ENCODE measurements at regions not wholly inside any gene's neighbourhood (a gene's known extent, or its start where the extent isn't known, plus 50 kb on each side); places are given as distances from the start of the nearest gene placed in this dataset.
"Not testable (repeated sequence)": the region's sequence is repeated elsewhere in the genome, so short reads cannot be mapped to it uniquely, and the experiment has no call there.

- no peaks in the 10 kb centered on the region for H3K4me1 ChIP-seq (ENCODE audit: insufficient read depth, low read length, poor library complexity, severe bottlenecking)
- no peak for DNase-seq (ENCODE audit: low spot score)
- no TSS peak for BruUV-seq (replicated peaks)
- POLR2A ChIA-PET (ENCODE audit: low non-redundant PET) = no interaction called here
- intact Hi-C loops (cut with micrococcal nuclease; ENCODE audit: unreplicated experiment) = no loop called here
- CTCF ChIA-PET = no interaction called here
- H3K36me3 ChIP-seq (ENCODE audit: insufficient read depth, low read length, poor library complexity, severe bottlenecking) = no peaks in the 10 kb centered on the region
- no peaks in the 10 kb centered on the region for H3K27me3 ChIP-seq (replicated peaks; ENCODE audit: insufficient read depth, low read depth, low read length, poor library complexity)
- TF ChIP-seq EZH2 (IDR thresholded peaks at IDR 0.05; ENCODE audit: borderline replicate concordance, low read depth, low read length, poor library complexity, severe bottlenecking) (no peak), CTCF (conservative IDR thresholded peaks at IDR 0.05; ENCODE audit: low read depth, low read length) (no peak)
- H3K27ac ChIP-seq (ENCODE audit: low read depth, low read length, poor library complexity, severe bottlenecking) = no peak overlapping the region
- no peaks in the 10 kb centered on the region for H3K9me3 ChIP-seq (ENCODE audit: low read depth, low read length, poor library complexity, severe bottlenecking)
- H3K4me3 ChIP-seq (ENCODE audit: low read depth, low read length, poor library complexity, severe bottlenecking) = no peak overlapping the region
Observed at GRCh38 chr4:132437117-132437516, 712.0 kb upstream of the PCDH10 start.

DNA sequence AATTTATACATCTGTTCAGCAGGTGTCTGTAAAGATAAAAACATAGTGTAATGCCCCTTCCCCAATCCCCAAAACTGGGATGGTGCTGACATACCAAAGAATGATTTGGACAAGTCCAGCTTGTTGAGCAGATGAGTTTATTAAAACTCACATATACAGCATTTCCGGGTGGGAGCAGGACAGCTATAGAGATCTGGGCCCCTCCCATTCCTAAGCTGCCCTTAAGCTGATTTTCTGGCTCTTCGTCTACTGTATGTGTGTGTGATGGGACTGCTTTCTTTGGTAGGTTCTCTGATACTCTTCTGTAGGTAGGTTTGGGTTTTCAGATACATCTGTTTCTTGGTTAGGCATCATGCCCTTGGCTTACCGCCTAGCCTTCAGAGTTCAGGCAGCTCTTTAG lies 703.7 kb upstream of the PCDH10 start:
- Histone ChIP-seq H3K36me3 (ENCODE audit: insufficient read depth, low read length, poor library complexity, severe bottlenecking) (no peaks in the 10 kb centered on the region), H3K27me3 (replicated peaks; ENCODE audit: insufficient read depth, low read depth, low read length, poor library complexity) (no peaks in the 10 kb centered on the region), H3K4me1 (ENCODE audit: insufficient read depth, low read length, poor library complexity, severe bottlenecking) (no peaks in the 10 kb centered on the region), H3K27ac (ENCODE audit: low read depth, low read length, poor library complexity, severe bottlenecking) (no peak overlapping the region), H3K9me3 (ENCODE audit: low read depth, low read length, poor library complexity, severe bottlenecking) (no peaks in the 10 kb centered on the region), H3K4me3 (ENCODE audit: low read depth, low read length, poor library complexity, severe bottlenecking) (no peak overlapping the region)
- TF ChIP-seq CTCF (conservative IDR thresholded peaks at IDR 0.05; ENCODE audit: low read depth, low read length) = no peak
- no peak for TF ChIP-seq EZH2 (IDR thresholded peaks at IDR 0.05; ENCODE audit: borderline replicate concordance, low read depth, low read length, poor library complexity, severe bottlenecking)
- DNase-seq (ENCODE audit: low spot score) = no peak
- intact Hi-C loops (cut with micrococcal nuclease; ENCODE audit: unreplicated experiment) = no loop called here
- BruUV-seq (replicated peaks) = no TSS peak
- ChIA-PET CTCF (no interaction called here), POLR2A (ENCODE audit: low non-redundant PET) (no interaction called here)

GRCh38 chr4:132457987-132458386 lies 691.1 kb upstream of the PCDH10 start:
- POLR2A ChIA-PET (ENCODE audit: low non-redundant PET); H3K27me3 ChIP-seq (replicated peaks; ENCODE audit: insufficient read depth, low read depth, low read length, poor library complexity); H3K36me3 ChIP-seq (ENCODE audit: insufficient read depth, low read length, poor library complexity, severe bottlenecking); H3K9me3 ChIP-seq (ENCODE audit: low read depth, low read length, poor library complexity, severe bottlenecking); H3K4me1 ChIP-seq (ENCODE audit: insufficient read depth, low read length, poor library complexity, severe bottlenecking); intact Hi-C loops (cut with micrococcal nuclease; ENCODE audit: unreplicated experiment); H3K4me3 ChIP-seq (ENCODE audit: low read depth, low read length, poor library complexity, severe bottlenecking); H3K27ac ChIP-seq (ENCODE audit: low read depth, low read length, poor library complexity, severe bottlenecking); CTCF ChIA-PET; DNase-seq (ENCODE audit: low spot score); BruUV-seq (replicated peaks): not testable (repeated sequence)

- Histone ChIP-seq H3K27me3 (replicated peaks; ENCODE audit: insufficient read depth, low read depth, low read length, poor library complexity) (no peaks in the 10 kb centered on the region), H3K4me3 (ENCODE audit: low read depth, low read length, poor library complexity, severe bottlenecking) (no peak overlapping the region), H3K4me1 (ENCODE audit: insufficient read depth, low read length, poor library complexity, severe bottlenecking) (no peaks in the 10 kb centered on the region), H3K27ac (ENCODE audit: low read depth, low read length, poor library complexity, severe bottlenecking) (no peak overlapping the region), H3K36me3 (ENCODE audit: insufficient read depth, low read length, poor library complexity, severe bottlenecking) (no peaks in the 10 kb centered on the region), H3K9me3 (ENCODE audit: low read depth, low read length, poor library complexity, severe bottlenecking) (no peaks in the 10 kb centered on the region)
- CTCF ChIA-PET = no interaction called here
- TF ChIP-seq EZH2 (IDR thresholded peaks at IDR 0.05; ENCODE audit: borderline replicate concordance, low read depth, low read length, poor library complexity, severe bottlenecking) (no peak), CTCF (conservative IDR thresholded peaks at IDR 0.05; ENCODE audit: low read depth, low read length) (no peak)
- intact Hi-C loops (cut with micrococcal nuclease; ENCODE audit: unreplicated experiment) = no loop called here
- DNase-seq (ENCODE audit: low spot score) = no peak
- POLR2A ChIA-PET (ENCODE audit: low non-redundant PET) = no interaction called here
- BruUV-seq (replicated peaks) = no TSS peak
Observed at GRCh38 chr4:132479543-132479942, 669.6 kb upstream of the PCDH10 start.
